ENCODE measurements at regions not wholly inside any gene's neighbourhood (a gene's known extent, or its start where the extent isn't known, plus 50 kb on each side); places are given as distances from the start of the nearest gene placed in this dataset.

DNA sequence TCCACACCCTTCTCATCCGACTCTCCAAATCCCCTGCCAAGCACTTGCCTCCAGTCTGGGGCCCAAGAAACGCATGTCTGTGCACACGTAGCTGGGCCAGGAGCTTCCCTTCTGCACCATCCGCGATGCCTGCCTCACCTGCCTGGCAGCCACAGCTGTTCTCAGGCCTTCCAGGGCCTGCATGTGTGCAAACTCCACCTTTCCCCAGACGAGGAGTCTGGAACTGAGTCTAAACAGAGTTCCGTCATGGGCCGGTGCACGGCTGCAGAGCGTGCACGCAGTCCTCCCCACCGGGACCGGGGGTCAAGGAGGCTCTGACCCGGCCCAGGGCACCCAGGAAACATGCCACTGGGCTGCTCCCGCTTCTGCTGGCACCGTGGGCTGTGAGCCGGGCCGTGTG, 66.8 kb upstream of the SALL3 start:
- no peak for TF ChIP-seq FOXM1 (IDR thresholded peaks at IDR 0.05; ENCODE audit: borderline replicate concordance)
- no peak for TF ChIP-seq ZNF384 (IDR thresholded peaks at IDR 0.05)
- TF ChIP-seq FOXK2 (IDR thresholded peaks at IDR 0.05) = no peak
- no peak for TF ChIP-seq SUZ12 (IDR thresholded peaks at IDR 0.05)
- TF ChIP-seq HDGF (IDR thresholded peaks at IDR 0.05; ENCODE audit: borderline replicate concordance) = no peak
- TF ChIP-seq ARNT (IDR thresholded peaks at IDR 0.05) = no peak
- TF ChIP-seq TARDBP (IDR thresholded peaks at IDR 0.05) = no peak
- no peak for TF ChIP-seq BHLHE40 (IDR thresholded peaks at IDR 0.05; ENCODE audit: borderline replicate concordance)
- no peak for TF ChIP-seq SP1 (IDR thresholded peaks at IDR 0.05)
- no peak for TF ChIP-seq ELF4 (IDR thresholded peaks at IDR 0.05)
- TF ChIP-seq NFRKB (IDR thresholded peaks at IDR 0.05) = no peak
- TF ChIP-seq FOXA1 (IDR thresholded peaks at IDR 0.05) = no peak
- TF ChIP-seq LEF1 (IDR thresholded peaks at IDR 0.05; ENCODE audit: borderline replicate concordance) = no peak
- no peak for TF ChIP-seq CTBP1 (IDR thresholded peaks at IDR 0.05; ENCODE audit: borderline replicate concordance)
